Kidney (tissue), 13 donors: ENCODE measurements at regions not wholly inside any gene's neighbourhood (a gene's known extent, or its start where the extent isn't known, plus 50 kb on each side); places are given as distances from the start of the nearest gene placed in this dataset.

Experiments
- DNase-seq, 5 donors: peaks; one replicate each; pipeline ENCODE4 v3.0.0-alpha.2; 2013 to 2020
- FAIRE-seq: peaks from 2 replicates; lab custom pipeline; 2012; peaks lifted over from hg19 to GRCh38; lab: Jason Lieb, UNC
- H3K27ac ChIP-seq, 2 donors: one replicate each; pipeline ENCODE4 v1.7.0; 2013; ENCODE audit warnings: low read depth in 2 of 2, low read length in 2 of 2, inconsistent platforms in 1 of 2
- H3K27me3 ChIP-seq: one replicate; pipeline ENCODE4 v1.7.1; 2013; ENCODE audit warnings: low read length, inconsistent platforms; ENCODE audit not compliant: control insufficient read depth, insufficient read depth
- H3K36me3 ChIP-seq, 3 donors: one replicate each; pipeline versions ENCODE4 v1.7.0 to v1.7.1; 2013; ENCODE audit warnings: low read length in 3 of 3, control low read depth in 1 of 3, inconsistent platforms in 1 of 3; ENCODE audit not compliant: insufficient read depth in 3 of 3, control insufficient read depth in 2 of 3
- H3K4me1 ChIP-seq, 3 donors: one replicate each; pipeline versions ENCODE4 v1.7.0 to v1.7.1; 2013; ENCODE audit warnings: low read length in 3 of 3, inconsistent platforms in 1 of 3, low read depth in 1 of 3; ENCODE audit not compliant: control insufficient read depth in 2 of 3, insufficient read depth in 2 of 3
- H3K4me3 ChIP-seq, 3 donors: one replicate each; pipeline versions ENCODE4 v1.7.0 to v1.8.1; 2013; ENCODE audit warnings: low read length in 3 of 3, control low read depth in 1 of 3, inconsistent platforms in 1 of 3
- H3K9ac ChIP-seq, 3 donors: one replicate each; pipeline versions ENCODE4 v1.7.0 to v1.7.1; 2013; ENCODE audit warnings: low read length in 3 of 3, control low read depth in 1 of 3, inconsistent platforms in 1 of 3
- H3K9me3 ChIP-seq, 3 donors: one replicate each; pipeline versions ENCODE4 v1.7.0 to v1.7.1; 2013; ENCODE audit warnings: low read length in 3 of 3, control low read depth in 1 of 3, inconsistent platforms in 1 of 3; ENCODE audit not compliant: control insufficient read depth in 2 of 3, insufficient read depth in 1 of 3
- intact Hi-C: fragments of 100-400 bp; cut with DNase I; formaldehyde crosslinking; loops from one replicate; pipeline ENCODE4 v1.11.1; 2022
- TF ChIP-seq, protein P1 (sequence below): IDR thresholded peaks from 3 replicates; pipeline ENCODE4 v1.5.1; 2012; ENCODE audit warnings: mild to moderate bottlenecking, moderate library complexity, borderline replicate concordance; ENCODE audit not compliant: insufficient read depth; ENCODE audit errors: extremely low read depth
- donor health status: control.
- donor health status: control.
- donor health status: control.
- donor health status: control.
- donor health status: control.
- donor health status: DM: yes; HTN: yes; CAD: no.
- donor health status: Normal renal cell carcinoma (clear cell type).

DNA sequence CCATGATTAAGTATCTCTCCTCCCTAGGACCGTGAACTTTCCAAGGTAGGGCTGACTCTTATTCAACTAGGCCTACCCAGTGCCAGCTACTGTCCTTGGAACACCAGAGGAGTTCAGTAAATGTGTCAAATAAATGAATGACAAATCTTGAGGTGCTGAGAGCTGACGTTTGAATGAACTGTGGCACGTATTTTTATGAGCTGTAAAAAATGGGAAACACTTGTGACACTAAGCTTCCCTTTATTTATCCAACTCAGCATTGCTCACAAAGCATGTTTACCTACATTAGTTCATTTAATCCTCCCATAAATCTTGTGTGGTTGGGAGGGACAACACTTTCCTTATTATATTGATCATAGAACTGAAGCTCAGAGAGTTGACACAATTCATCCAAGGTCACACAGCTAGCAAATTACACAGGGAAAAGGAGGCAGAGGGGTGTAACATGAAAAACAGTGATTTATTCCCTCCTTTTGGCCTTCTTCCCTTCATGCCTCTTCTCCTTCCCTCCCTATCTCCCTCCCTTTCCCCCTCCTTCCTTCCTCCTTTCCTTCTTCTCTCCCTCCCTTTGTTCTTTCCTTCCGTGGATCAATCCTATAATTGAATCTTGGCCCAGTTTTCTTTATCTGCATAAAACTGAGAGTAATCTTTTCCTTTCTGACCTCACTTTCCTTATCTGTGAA lies 412.6 kb downstream of the DMRT2 start:
- Histone ChIP-seq H3K4me1 (no peaks in the 10 kb centered on the region), H3K9me3 (no peaks in the 10 kb centered on the region), H3K36me3 (no peaks in the 10 kb centered on the region), H3K4me3 (no peak overlapping the region), H3K9ac (no peak overlapping the region), H3K27me3 (no peaks in the 10 kb centered on the region), H3K27ac (no peak overlapping the region)
- DNase-seq (no peak), FAIRE-seq (no peak)
- intact Hi-C loops: no loop called here
- TF ChIP-seq, protein P1, sequence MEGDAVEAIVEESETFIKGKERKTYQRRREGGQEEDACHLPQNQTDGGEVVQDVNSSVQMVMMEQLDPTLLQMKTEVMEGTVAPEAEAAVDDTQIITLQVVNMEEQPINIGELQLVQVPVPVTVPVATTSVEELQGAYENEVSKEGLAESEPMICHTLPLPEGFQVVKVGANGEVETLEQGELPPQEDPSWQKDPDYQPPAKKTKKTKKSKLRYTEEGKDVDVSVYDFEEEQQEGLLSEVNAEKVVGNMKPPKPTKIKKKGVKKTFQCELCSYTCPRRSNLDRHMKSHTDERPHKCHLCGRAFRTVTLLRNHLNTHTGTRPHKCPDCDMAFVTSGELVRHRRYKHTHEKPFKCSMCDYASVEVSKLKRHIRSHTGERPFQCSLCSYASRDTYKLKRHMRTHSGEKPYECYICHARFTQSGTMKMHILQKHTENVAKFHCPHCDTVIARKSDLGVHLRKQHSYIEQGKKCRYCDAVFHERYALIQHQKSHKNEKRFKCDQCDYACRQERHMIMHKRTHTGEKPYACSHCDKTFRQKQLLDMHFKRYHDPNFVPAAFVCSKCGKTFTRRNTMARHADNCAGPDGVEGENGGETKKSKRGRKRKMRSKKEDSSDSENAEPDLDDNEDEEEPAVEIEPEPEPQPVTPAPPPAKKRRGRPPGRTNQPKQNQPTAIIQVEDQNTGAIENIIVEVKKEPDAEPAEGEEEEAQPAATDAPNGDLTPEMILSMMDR: no peak

GRCh38 chr9:1469996-1470395 lies 419.8 kb downstream of the DMRT2 start:
- intact Hi-C loops: no loop called here
- Histone ChIP-seq H3K9me3 (no peaks in the 10 kb centered on the region), H3K27me3 (no peaks in the 10 kb centered on the region), H3K9ac (no peak overlapping the region), H3K4me3 (no peak overlapping the region), H3K4me1 (no peaks in the 10 kb centered on the region), H3K36me3 (no peaks in the 10 kb centered on the region), H3K27ac (no peak overlapping the region)
- no peak for DNase-seq
- TF ChIP-seq, protein P1: no peak
- no peak for FAIRE-seq

GRCh38 chr9:1473956-1474634 lies 423.9 kb downstream of the DMRT2 start:
- H3K36me3 ChIP-seq: no peaks in the 10 kb centered on the region
- no peaks in the 10 kb centered on the region for H3K4me1 ChIP-seq
- no peak overlapping the region for H3K4me3 ChIP-seq
- TF ChIP-seq, protein P1: no peak
- FAIRE-seq (no peak), DNase-seq (no peak)
- H3K27me3 ChIP-seq: no peaks in the 10 kb centered on the region
- intact Hi-C loops: no loop called here
- H3K9me3 ChIP-seq: no peaks in the 10 kb centered on the region
- no peak overlapping the region for H3K27ac ChIP-seq
- no peak overlapping the region for H3K9ac ChIP-seq
